NCI-H748 treated with DMSO at 0.1 percent for 48 hours (cell line): ENCODE measurements at regions not wholly inside any gene's neighbourhood (a gene's known extent, or its start where the extent isn't known, plus 50 kb on each side); places are given as distances from the start of the nearest gene placed in this dataset.

Experiments
- DNase-seq: peaks from one replicate; lab custom pipeline; 2025; lab: John Stamatoyannopoulos, UW

- no peak for DNase-seq
Observed at GRCh38 chr10:88108115-88108610, 244.7 kb downstream of the PTEN start.

DNA sequence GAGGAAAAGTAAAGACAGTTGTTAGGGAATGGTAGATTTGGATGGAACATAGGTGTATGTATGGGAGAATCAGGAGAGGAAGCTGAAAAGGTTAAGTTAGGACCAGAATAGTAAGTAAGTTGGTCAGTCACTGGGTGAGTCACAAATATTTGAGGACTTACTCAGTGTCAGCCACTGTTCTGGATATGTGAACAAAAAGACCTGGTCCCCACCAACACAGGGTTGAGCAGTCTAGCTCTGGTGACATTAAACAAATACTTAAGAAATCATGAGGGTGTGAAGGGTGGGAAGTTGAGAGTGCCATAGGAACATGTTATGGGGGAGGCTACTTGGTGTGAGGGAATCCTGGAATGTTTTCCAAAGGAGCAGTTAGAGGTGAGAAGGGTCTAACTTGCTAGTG is 246.9 kb downstream of the PTEN start:
- no peak for DNase-seq

- no peak for DNase-seq
Observed at GRCh38 chr10:88110822-88111221, 247.4 kb downstream of the PTEN start.

GRCh38 chr10:88111294-88111693 is 247.9 kb downstream of the PTEN start:
- no peak for DNase-seq

DNA sequence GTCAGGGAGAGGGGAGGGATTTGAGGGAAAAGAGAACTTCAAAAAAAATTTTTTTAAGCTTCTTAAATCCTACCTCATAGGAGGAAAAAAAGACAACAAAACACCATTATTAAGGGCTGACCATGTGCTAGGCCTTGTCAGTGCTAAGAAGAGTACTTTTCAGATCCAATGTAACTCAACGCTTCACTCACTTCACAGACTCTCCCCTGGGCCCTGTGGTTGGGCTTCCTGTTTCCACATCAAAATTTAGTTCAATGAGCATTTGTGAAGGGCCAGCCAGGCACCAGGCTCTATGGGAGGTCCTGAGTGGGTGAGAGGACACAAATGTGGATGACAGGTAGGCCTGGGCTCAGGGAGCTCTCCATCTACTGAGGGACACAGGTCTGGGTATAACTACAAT is 249.8 kb downstream of the PTEN start:
- no peak for DNase-seq

- DNase-seq, result no peak
Observed at GRCh38 chr10:88113657-88114272, 250.3 kb downstream of the PTEN start.

DNA sequence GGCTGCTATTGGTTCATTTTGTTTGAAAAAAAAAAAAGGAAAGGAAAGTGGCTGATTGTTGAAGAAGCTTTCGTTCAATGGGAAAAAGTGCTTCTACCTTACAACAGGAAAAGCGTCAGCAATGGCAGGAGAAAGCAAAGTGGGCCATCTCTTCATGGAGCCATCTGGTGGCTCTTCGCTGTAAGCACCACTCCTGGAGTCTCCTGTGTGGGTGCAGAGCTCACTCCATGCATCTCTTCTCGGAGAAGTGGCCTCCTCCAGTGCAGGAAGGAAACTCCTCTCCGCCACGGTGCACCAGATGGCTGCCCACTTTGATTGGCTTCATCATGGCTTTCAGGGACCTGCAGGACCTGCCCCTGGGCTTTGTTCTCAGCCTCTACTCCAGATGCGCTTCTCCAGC is 250.9 kb downstream of the PTEN start:
- no peak for DNase-seq

GRCh38 chr10:88115407-88115806 is 252.0 kb downstream of the PTEN start:
- no peak for DNase-seq

DNA sequence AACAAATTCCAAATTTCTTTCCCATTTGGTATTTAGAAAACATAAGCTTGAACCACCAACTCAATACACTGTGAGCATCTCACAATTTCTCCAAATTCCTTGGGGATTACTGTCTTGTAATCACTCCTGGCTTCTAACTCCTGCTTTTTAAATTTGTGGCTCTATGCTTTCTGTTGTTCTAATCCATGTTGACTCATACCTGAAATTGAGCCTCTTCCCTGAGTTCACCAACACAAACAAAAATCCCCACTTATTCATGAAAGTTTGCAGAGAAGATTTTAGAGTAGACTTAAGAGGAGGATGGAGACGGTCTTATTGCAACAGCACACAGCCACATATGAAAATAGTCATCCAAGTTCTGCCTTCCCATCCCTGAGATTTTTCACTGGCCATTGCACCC is 252.5 kb downstream of the PTEN start:
- no peak for DNase-seq

DNA sequence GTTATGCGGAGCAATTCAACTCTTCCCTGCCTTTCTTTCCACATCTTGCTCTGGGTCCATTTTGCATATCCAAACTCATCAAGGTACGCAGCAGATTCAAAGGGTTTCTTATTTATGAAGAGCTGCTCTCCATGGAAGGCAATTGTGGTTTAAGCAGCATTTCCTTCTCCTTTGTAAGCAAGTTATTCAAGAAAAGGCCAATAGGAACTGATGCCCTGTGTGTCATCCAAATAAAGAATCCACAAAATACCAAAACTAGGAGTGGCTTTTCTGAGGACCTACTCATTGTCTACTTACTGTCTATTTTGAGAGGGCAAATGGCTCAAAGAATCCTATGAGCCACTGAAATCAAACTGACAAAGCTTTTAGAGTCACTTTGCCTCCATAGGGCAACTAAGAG is 253.1 kb downstream of the PTEN start:
- DNase-seq, result no peak

DNA sequence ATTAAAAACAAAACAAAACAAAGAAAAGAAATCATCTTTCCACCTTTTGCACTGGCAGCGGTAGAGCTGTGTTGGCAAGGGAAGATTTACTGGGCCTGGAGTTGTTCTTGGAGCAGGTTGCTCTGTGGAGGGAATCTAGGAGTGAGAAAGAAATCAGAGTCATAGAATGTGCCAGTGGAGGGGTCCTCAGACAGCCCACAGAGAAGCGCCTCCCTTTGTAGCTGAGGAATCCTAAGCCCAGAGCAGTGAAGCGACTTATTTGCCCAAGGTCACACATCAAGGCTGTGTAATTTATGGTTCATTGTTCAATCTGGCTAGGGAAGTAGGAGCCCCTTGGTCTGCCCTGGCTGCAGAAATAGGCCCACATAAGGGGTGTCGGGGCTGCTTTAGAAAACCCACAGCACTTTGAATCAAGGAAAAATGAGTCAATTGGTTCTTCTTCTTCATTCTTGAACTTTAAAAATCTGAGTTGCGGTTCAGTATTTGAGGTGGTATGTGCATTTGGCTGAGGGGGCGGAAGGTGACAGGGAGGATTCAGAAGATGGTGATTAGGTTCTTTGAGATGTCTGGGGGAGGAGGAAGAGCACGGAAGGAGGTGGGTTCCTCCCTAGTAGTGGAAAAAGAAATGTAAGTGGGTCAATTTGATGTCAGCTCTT is 253.7 kb downstream of the PTEN start:
- DNase-seq, result no peak

DNA sequence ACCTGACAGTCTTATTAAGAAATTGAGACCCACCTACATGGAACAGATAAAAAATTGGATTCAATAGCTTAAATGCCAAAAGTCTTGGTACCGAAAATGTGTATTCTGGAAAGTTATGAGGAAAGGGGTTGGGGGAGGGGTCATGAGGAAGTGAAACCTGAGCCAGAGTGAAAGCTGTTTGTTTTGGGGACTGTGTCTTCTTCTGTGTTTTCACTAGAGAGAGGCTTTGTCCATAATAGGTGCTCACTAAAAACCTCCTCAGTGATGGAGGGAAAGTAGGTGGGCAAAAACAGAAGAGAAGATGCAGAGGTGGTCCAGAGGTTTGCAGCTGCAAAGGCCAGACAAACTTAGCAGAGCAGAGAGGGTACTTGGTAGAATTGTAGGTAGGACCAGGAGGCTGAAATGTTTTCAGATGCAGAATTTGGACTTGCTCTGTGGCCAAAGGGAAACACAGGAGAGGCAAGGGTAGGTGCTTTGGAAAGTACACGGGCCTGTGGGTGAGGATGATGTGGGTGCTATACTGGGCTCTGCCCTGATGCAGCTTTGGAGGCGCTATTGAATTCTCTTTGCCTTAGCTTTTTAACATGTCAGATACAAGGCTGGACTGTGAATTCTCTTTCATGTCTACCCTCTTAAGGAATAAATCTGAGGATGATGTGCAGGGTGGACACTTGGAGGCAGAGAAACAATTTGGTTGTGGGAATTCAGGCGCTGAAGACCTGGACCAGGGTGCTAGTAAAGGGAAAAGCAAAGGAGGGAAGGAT is 254.6 kb downstream of the PTEN start:
- DNase-seq, result no peak

DNA sequence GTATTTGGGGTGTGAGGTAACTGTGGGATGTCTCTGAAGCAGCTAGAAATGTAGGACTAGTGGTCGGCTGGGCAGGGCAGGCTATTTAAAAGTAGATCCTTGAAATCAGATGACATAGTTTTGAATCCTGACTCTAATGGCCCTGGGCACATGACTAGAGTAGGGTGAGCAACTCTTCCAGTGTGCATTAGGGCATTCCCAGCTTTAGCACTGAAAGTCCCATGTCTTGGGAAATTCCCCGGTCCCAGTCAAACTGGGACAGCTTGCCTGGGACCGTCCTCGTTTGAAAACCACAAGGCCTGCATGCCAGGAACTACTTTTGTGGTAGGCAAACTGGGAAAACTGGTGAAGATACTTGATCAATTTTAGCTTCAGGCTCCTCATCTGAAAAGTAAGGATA is 255.3 kb downstream of the PTEN start:
- DNase-seq, result no peak

DNA sequence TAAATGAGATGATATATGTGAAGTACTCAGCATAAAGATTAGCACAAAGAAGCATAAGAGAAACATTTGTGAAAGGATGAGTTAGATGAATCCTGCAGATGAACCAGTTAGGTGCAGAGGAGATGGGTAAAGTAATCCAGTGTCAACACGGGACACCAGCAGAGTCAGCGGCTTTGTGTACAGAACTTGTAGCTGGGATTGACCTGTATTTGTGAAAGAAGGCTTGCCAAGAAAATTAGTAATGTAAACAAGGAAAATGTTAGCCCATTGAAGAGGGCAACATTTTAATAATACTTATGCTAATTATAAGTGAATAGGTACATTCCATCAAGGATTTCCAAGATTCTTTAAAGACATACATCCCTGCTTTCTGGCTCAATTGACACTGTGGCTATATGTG is 255.7 kb downstream of the PTEN start:
- no peak for DNase-seq

GRCh38 chr10:88120075-88120474 is 256.6 kb downstream of the PTEN start:
- no peak for DNase-seq

- DNase-seq, result no peak
Observed at GRCh38 chr10:88120599-88121333, 257.3 kb downstream of the PTEN start.

GRCh38 chr10:88121361-88121760 is 257.9 kb downstream of the PTEN start:
- no peak for DNase-seq

DNA sequence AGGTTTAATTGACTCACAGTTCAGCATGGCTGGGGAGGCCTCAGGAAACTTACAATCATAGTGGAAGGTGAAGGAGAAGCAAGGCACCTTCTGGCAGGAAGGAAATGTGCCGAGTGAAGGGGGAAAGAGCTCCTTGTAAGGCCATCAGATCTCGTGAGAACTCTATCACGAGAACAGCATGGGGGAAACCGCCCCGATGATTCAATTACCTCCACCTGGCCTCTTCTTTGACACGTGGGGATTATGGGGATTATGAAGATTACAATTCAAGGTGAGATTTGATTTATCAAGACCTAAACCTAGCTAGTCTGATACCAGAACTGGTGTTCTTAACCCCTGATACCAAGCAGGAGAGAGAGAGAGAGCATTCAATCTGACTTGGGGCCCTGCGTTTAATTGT is 258.7 kb downstream of the PTEN start:
- no peak for DNase-seq

DNA sequence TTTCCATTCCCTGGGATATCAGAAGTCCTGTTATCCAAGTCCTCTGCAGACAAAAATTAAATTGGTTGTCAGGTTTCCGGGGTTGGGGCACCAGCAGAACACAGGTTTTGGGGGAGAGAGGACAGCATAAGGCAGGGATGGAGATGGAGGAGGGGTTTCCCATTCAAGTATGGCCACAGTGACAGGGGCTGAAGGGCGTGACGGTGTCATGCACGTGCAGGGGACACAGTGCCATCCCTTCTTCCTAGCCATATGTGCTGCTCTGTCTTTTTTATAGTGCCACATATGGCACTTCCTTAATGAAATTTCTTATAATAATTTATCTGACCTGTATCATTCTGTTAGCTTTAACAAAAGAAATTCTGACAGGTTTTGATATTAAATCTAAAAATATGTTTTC is 259.2 kb downstream of the PTEN start:
- DNase-seq, result no peak

- no peak for DNase-seq
Observed at GRCh38 chr10:88125766-88126165, 262.3 kb downstream of the PTEN start.

GRCh38 chr10:88126699-88127098 is 263.3 kb downstream of the PTEN start:
- no peak for DNase-seq

DNA sequence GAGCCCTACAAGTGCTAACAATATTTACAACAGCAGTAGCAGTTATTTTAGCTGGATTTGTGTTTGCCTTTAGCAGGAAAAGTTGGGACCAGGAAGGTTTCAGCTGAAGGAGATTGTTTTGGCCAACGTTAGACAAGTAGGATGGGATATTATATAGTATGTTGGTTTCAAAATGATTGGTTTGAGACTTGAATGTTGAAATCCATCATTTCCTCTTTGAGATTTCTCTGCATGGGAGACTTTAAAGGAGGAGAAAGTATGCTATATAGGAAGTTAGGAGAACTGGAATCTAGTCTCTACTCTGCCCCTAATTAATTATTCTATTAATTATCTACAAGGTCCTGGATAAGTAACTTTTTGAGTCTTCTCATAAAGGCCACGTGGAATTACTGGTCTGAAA is 263.8 kb downstream of the PTEN start:
- DNase-seq, result no peak

GRCh38 chr10:88127766-88128165 is 264.3 kb downstream of the PTEN start:
- no peak for DNase-seq
